ENCODE measurements at regions not wholly inside any gene's neighbourhood (a gene's known extent, or its start where the extent isn't known, plus 50 kb on each side); places are given as distances from the start of the nearest gene placed in this dataset.

- no peak for TF ChIP-seq CTCF (IDR thresholded peaks at IDR 0.05; ENCODE audit: insufficient read depth, missing control alignments)
- DNase-seq (ENCODE audit: insufficient read length, low spot score) (no peak), FAIRE-seq (no peak)
Measured at GRCh38 chr10:105800641-105801040, 1159.6 kb downstream of the SORCS3 start.

- DNase-seq (ENCODE audit: insufficient read length, low spot score), result no peak
- no peak for FAIRE-seq
Measured at GRCh38 chr10:105798328-105798889, 1157.3 kb downstream of the SORCS3 start.

GRCh38 chr10:105797234-105797890 is 1156.3 kb downstream of the SORCS3 start:
- no peak for DNase-seq (ENCODE audit: insufficient read length, low spot score)
- FAIRE-seq, result no peak

More at GRCh38 chr10:105798328-105798889, 1157.3 kb downstream of the SORCS3 start:
- no peak for TF ChIP-seq CTCF (IDR thresholded peaks at IDR 0.05; ENCODE audit: insufficient read depth, missing control alignments)

GRCh38 chr10:105793071-105793470 is 1152.0 kb downstream of the SORCS3 start:
- no peak for FAIRE-seq
- DNase-seq (ENCODE audit: insufficient read length, low spot score), result no peak
- no peak for TF ChIP-seq CTCF (IDR thresholded peaks at IDR 0.05; ENCODE audit: insufficient read depth, missing control alignments)

More at GRCh38 chr10:105797234-105797890, 1156.3 kb downstream of the SORCS3 start:
- TF ChIP-seq CTCF (IDR thresholded peaks at IDR 0.05; ENCODE audit: insufficient read depth, missing control alignments), result peak; percentile 67

- DNase-seq (ENCODE audit: insufficient read length, low spot score) (no peak), FAIRE-seq (no peak)
- no peak for TF ChIP-seq CTCF (IDR thresholded peaks at IDR 0.05; ENCODE audit: insufficient read depth, missing control alignments)
Measured at GRCh38 chr10:105785721-105786120, 1144.6 kb downstream of the SORCS3 start.

GRCh38 chr10:105783936-105784483 is 1142.9 kb downstream of the SORCS3 start:
- DNase-seq (ENCODE audit: insufficient read length, low spot score) (no peak), FAIRE-seq (no peak)
- TF ChIP-seq CTCF (IDR thresholded peaks at IDR 0.05; ENCODE audit: insufficient read depth, missing control alignments), result no peak

GRCh38 chr10:105774881-105775280 is 1133.8 kb downstream of the SORCS3 start:
- DNase-seq (ENCODE audit: insufficient read length, low spot score) (no peak), FAIRE-seq (no peak)

More at GRCh38 chr10:105774881-105775280, 1133.8 kb downstream of the SORCS3 start:
- TF ChIP-seq CTCF (IDR thresholded peaks at IDR 0.05; ENCODE audit: insufficient read depth, missing control alignments), result no peak
